ENCODE measurements at regions not wholly inside any gene's neighbourhood (a gene's known extent, or its start where the extent isn't known, plus 50 kb on each side); places are given as distances from the start of the nearest gene placed in this dataset.
A peak's percentile ranks its signal among the peaks of the same experiment; 100 is the strongest.

- no peak for DNase-seq (ENCODE audit: low spot score)
- ATAC-seq, result no peak
These were observed 151.0 kb downstream of the COX7C start for GRCh38 chr5:86768699-86769202.

DNA sequence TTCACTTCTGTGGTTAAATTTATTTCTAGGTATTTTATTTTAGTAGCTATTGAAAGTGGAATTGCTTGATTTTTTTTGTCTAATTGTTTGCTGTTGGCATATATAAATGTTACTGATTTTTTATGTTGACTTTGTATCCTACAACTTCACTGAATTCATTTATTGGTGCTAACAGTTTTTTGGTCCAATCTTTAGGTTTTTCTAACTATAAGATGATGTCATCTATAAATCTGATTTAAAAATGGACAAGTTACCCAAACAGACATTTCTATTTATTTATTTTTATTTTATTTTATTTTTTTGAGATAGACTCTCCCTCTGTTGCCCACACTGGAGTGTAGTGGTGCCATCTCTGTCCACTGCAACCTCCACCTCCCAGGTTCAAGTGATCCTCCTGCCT, 162.3 kb downstream of the COX7C start:
- no peak for DNase-seq (ENCODE audit: low spot score)
- ATAC-seq, result no peak

DNA sequence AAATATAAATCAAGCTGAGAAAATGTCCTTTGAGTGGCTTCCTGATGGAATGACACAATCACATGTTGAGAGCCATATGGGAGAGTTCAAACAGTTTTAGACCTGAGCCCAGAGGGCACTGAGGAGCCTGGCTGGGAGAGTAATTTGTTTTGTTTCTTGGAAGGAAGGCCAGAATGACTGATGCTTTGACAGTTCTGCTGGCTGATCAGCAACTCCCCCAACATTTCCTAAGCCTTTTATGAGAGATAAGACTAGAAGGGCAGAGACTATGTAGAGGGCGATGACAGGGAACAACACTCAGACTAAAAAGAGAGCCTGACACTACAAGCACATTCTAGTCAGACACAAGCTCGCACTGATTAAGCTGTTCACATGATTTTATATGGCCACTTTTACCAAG, 169.2 kb downstream of the COX7C start:
- DNase-seq (ENCODE audit: low spot score) (no peak), ATAC-seq (no peak)

- DNase-seq (ENCODE audit: low spot score) (no peak), ATAC-seq (no peak)
These were observed 177.9 kb downstream of the COX7C start for GRCh38 chr5:86795659-86796058.

GRCh38 chr5:86797677-86798076, 179.9 kb downstream of the COX7C start:
- no peak for DNase-seq (ENCODE audit: low spot score)
- no peak for ATAC-seq

DNA sequence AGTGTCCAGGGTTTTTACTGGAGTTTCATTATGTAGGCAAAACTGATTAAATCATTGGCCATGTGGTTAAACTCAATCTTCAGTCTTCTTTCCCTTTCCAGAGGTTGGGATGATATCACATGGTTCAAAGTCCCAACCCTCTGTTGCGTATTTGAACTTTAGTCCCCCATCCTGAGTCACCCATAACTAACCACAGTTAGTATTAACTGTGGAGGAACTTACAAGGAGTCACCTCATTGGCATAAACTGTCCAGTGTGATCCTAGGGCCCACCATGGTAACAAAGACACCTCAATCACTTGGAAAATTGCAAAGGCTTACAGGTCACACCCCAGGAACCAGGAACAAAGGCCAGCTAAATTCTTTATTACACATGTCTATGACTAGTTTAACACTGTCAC, 188.5 kb downstream of the COX7C start:
- no peak for DNase-seq (ENCODE audit: low spot score)

GRCh38 chr5:86807046-86808031, 189.6 kb downstream of the COX7C start:
- no peak for DNase-seq (ENCODE audit: low spot score)
- no peak for ATAC-seq

More for the DNA sequence above, 188.5 kb downstream of the COX7C start:
- no peak for ATAC-seq

DNA sequence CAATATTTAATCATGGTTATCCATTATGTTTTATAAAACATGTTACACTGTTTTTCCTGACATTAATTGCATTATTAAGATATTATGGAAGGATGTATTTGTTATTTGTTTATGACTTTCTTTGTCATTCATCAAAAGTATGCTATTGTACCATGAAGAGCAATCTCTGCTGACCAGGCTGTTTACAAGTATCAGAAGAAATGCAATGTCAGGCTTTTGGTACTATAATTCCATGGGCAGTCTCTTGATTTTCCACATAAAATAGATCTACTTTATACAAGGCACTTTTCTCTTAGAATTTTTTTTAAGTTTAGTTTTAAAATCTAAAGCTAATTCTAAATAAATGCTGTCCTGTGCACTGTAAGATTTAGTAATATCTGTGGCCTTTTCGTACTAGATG, 196.6 kb downstream of the COX7C start:
- DNase-seq (ENCODE audit: low spot score) (no peak), ATAC-seq (no peak)

GRCh38 chr5:86814907-86815306, 197.2 kb downstream of the COX7C start:
- ATAC-seq, result no peak

DNA sequence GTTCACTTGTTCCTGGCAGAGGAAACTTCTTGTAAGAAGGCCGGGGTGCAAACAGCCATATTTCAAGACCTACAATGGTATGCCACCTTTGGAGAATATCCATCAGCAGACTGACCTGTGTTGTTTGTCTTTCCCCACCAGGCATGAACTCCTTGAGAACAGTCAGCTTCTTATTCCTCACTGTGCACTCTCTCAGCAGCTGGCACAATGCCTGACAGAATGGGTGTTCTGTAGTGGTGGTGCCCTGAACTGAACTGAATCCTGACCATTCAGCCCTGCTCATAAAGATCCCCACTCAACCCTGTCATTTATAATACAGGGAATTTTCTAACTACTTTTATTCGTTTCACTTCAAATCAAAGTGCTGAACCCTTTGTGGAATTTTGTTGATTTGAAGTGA, 206.9 kb downstream of the COX7C start:
- no peak for DNase-seq (ENCODE audit: low spot score)
- ATAC-seq, result no peak

More at GRCh38 chr5:86814907-86815306, 197.2 kb downstream of the COX7C start:
- no peak for DNase-seq (ENCODE audit: low spot score)

DNA sequence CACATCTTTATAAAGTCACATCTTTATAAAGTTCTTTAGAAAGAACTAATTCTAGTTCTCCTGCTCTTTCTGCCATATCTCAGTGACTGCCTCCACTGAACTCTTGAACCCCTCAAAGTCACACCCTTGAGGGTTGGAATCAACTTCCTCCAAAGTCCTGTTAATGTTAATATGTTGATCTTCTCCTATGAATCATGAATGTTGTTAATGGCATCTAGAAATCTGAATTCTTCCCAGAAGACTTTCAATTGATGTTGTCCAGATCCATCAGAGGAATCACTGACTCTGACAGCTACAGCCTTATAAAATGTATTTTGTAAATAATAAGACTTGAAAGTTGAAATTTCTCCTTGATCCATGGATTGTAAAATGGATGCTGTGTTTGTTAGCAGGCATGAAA, 213.4 kb downstream of the COX7C start:
- DNase-seq (ENCODE audit: low spot score) (no peak), ATAC-seq (no peak)

- no peak for ATAC-seq
- no peak for DNase-seq (ENCODE audit: low spot score)
These were observed 216.1 kb downstream of the COX7C start for GRCh38 chr5:86833868-86834267.

GRCh38 chr5:86837610-86838009, 219.9 kb downstream of the COX7C start:
- ATAC-seq (no peak), DNase-seq (ENCODE audit: low spot score) (no peak)

DNA sequence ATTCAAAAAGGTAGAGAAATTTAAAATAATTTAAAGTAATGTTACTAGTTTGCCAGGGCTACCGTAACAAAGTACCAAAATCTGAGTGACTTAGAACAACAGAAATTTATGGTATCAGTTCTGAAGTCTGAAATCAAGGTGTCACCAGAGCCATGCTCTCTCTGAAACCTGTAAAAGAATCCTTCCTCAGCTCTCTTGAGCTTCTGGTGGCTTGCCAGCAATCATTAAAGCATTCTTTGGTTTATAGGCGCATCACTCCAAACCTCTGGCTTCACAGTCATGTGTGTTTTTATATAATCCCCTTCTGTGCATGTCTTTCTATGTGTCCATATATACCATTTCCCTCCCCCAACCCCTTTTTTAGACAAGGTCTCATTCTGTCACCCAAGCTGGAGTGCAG, 220.3 kb downstream of the COX7C start:
- ATAC-seq, result no peak
- no peak for DNase-seq (ENCODE audit: low spot score)

DNA sequence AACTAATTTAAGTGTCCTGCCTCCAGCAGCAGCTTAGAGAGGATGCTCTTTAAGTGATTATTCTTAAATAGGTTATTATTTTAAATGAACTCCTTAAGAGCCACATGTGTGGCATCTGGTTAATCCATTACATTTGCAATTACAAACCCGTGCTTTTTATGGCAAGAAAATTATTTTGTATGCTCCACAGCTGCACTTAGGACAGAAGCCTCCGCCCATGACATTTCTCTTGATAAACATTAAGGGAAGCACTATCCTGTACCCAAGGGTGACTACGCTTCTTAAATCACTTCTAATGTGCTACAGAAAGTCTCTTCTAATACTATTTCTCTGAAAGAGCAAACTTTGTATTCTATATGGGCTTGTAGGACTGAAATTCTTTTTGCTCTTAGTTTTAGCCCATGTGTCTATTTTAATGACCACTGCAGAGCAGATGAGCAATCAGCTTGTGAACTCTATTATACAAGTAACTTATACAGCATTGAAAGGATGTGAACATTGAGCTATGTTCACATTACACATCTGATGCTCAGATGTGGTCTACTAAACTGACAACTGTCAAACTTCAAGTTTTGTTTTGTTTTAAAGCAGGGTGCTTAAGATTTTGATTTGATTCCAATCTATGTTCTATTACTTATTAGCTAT, 223.4 kb downstream of the COX7C start:
- DNase-seq (ENCODE audit: low spot score) (no peak), ATAC-seq (no peak)

GRCh38 chr5:86858442-86858841, 240.7 kb downstream of the COX7C start:
- no peak for ATAC-seq

GRCh38 chr5:86861512-86861911, 243.8 kb downstream of the COX7C start:
- no peak for DNase-seq (ENCODE audit: low spot score)
- peak; percentile 74 for ATAC-seq

More at GRCh38 chr5:86858442-86858841, 240.7 kb downstream of the COX7C start:
- no peak for DNase-seq (ENCODE audit: low spot score)

GRCh38 chr5:86862093-86862492, 244.4 kb downstream of the COX7C start:
- DNase-seq (ENCODE audit: low spot score), result no peak
- no peak for ATAC-seq

- ATAC-seq (no peak), DNase-seq (ENCODE audit: low spot score) (no peak)
These were observed 246.3 kb downstream of the COX7C start for GRCh38 chr5:86864051-86864450.

DNA sequence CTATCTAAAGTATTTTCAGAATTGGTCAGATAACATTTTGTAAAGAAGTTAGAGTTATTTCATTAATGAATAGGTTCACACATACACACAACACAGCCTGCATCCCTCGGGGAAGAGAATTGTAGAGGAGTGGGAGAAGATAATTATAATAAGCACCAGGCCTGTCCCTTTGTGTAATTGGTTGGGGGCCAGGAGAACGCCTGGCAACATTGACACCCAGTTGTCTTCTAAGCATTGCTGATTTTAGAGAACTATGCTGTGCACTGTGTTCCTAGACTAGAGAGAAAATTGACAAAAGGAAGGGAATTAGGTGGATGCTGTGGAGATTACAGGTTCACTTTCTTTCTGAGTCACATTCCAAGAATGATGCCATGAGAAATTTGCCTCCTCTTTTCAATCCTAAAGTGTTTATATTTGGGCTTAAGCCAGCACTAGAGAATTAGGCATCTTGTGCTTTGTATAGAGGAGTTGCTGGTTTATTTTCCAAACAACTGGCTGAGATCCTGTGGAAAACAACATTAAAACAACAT, 247.6 kb downstream of the COX7C start:
- ATAC-seq (no peak), DNase-seq (ENCODE audit: low spot score) (no peak)

DNA sequence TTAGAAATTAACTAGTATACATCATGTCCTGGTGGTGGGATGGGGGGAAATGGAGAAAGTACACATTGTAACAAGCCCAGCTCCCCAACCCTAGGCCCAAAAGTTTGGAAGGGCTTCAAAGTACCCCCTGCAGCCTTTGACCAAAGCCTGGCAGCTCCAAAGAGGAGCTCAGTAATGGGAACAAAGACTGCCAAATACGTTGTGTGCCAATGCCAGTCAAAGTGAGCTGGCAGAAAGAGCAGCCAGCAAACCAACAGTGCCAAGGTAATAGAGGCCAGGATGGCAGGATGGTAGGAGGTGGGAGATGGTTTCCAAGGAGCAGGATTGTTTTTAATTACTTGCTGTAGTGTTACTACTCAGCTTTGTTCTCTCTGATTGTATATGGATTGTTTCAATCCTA, 248.3 kb downstream of the COX7C start:
- ATAC-seq, result no peak
- no peak for DNase-seq (ENCODE audit: low spot score)

DNA sequence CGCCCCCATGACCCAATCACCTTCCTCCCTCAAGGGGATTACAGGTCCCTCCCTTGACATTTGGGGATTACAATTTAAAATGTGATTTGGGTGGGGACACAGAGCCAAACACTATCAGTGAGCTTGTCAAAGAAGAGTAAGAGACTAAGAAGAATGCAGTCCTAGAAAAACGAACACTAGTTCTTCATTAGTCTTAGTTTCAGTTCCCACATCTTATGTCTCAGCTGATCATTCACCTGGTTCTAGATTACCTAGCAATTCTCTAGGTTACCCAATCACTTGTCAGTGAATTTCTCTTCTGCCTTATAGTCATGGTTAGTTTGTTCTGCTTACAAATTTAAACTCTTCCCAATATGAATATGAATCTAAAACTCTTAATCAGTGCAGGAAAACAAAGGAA, 251.5 kb downstream of the COX7C start:
- DNase-seq (ENCODE audit: low spot score) (no peak), ATAC-seq (no peak)
